LHCN-M2 (cell line): ENCODE measurements at regions not wholly inside any gene's neighbourhood (a gene's known extent, or its start where the extent isn't known, plus 50 kb on each side); places are given as distances from the start of the nearest gene placed in this dataset.

Source experiments
- DNase-seq: peaks from one replicate; pipeline ENCODE4 v3.0.0-alpha.2; 2012; ENCODE audit warnings: low read depth

GRCh38 chr2:226135861-226136548, 663.6 kb downstream of the IRS1 start:
- DNase-seq: peak; percentile 75

GRCh38 chr2:226132323-226133215, 667.1 kb downstream of the IRS1 start:
- no peak for DNase-seq

GRCh38 chr2:226131299-226131784, 668.3 kb downstream of the IRS1 start:
- DNase-seq: no peak

GRCh38 chr2:226130192-226130591, 669.4 kb downstream of the IRS1 start:
- DNase-seq: peak; percentile 36

GRCh38 chr2:226127682-226128081, 671.9 kb downstream of the IRS1 start:
- DNase-seq: no peak

GRCh38 chr2:226126104-226126503, 673.5 kb downstream of the IRS1 start:
- no peak for DNase-seq

- DNase-seq: no peak
Observed at GRCh38 chr2:226125176-226125883, 674.3 kb downstream of the IRS1 start.

GRCh38 chr2:226124548-226125011, 675.0 kb downstream of the IRS1 start:
- no peak for DNase-seq

- DNase-seq: peak; percentile 34
Observed at GRCh38 chr2:226123300-226123699, 676.3 kb downstream of the IRS1 start.

GRCh38 chr2:226122041-226122440, 677.6 kb downstream of the IRS1 start:
- no peak for DNase-seq

- DNase-seq: peak; percentile 22
Observed at GRCh38 chr2:226121046-226121738, 678.4 kb downstream of the IRS1 start.

- DNase-seq: peak; percentile 94
Observed at GRCh38 chr2:226118471-226119429, 680.9 kb downstream of the IRS1 start.

- DNase-seq: peak; percentile 23
Observed at GRCh38 chr2:226117510-226118065, 682.0 kb downstream of the IRS1 start.

GRCh38 chr2:226116346-226116745, 683.3 kb downstream of the IRS1 start:
- no peak for DNase-seq

- no peak for DNase-seq
Observed at GRCh38 chr2:226115832-226116200, 683.8 kb downstream of the IRS1 start.

- DNase-seq: peak; percentile 98
Observed at GRCh38 chr2:226115102-226115831, 684.4 kb downstream of the IRS1 start.

- peak; percentile 59 for DNase-seq
Observed at GRCh38 chr2:226114436-226114835, 685.2 kb downstream of the IRS1 start.

GRCh38 chr2:226098861-226099745, 699.6 kb downstream of the NYAP2 start:
- no peak for DNase-seq
